IPS DF 4.7 (cell line): ENCODE measurements at regions not wholly inside any gene's neighbourhood (a gene's known extent, or its start where the extent isn't known, plus 50 kb on each side); places are given as distances from the start of the nearest gene placed in this dataset.

ENCODE experiments used
- DNase-seq: peaks from one replicate; pipeline ENCODE4 v3.0.0-alpha.2; 2013; ENCODE audit warnings: low spot score; ENCODE audit errors: extremely low read depth

GRCh38 chr4:168039593-168039992, 52.7 kb upstream of the ANXA10 start:
- no peak for DNase-seq
